Left lobe of liver (tissue), 2 donors: ENCODE measurements at regions not wholly inside any gene's neighbourhood (a gene's known extent, or its start where the extent isn't known, plus 50 kb on each side); places are given as distances from the start of the nearest gene placed in this dataset.

Experiments used
- ATAC-seq: fragments of 200-7000 bp; cut with Tn5 transposase; one replicate; pipeline ENCODE4 v1.9.1; 2020; ENCODE audit warnings: mild to moderate bottlenecking, moderate library complexity
- DNase-seq: peaks from one replicate; pipeline ENCODE4 v3.0.0-alpha.2; 2020; ENCODE audit warnings: low spot score
- donor health status: DM: no; HTN: no; CAD: no; lungs with moderate emphysema.
- donor health status: DM: no; HTN: yes; CAD: no.

GRCh38 chr12:77777274-77777673 lies 53.4 kb upstream of the NAV3 start:
- no peak for DNase-seq
- no peak for ATAC-seq

GRCh38 chr12:77774761-77775160 lies 55.9 kb upstream of the NAV3 start:
- ATAC-seq (no peak), DNase-seq (no peak)

- ATAC-seq (no peak), DNase-seq (no peak)
These were observed 57.9 kb upstream of the NAV3 start for GRCh38 chr12:77772676-77773298.

GRCh38 chr12:77768558-77768957 lies 62.1 kb upstream of the NAV3 start:
- ATAC-seq: no peak
- DNase-seq: no peak

- DNase-seq: no peak
- ATAC-seq: no peak
These were observed 62.8 kb upstream of the NAV3 start for GRCh38 chr12:77767756-77768343.

- DNase-seq: no peak
- ATAC-seq: no peak
These were observed 63.4 kb upstream of the NAV3 start for GRCh38 chr12:77767335-77767734.

GRCh38 chr12:77766224-77766623 lies 64.5 kb upstream of the NAV3 start:
- no peak for DNase-seq
- ATAC-seq: no peak

GRCh38 chr12:77761286-77761685 lies 69.4 kb upstream of the NAV3 start:
- DNase-seq: no peak
- no peak for ATAC-seq

GRCh38 chr12:77760271-77761025 lies 70.2 kb upstream of the NAV3 start:
- no peak for DNase-seq
- ATAC-seq: no peak

GRCh38 chr12:77754086-77754485 lies 76.6 kb upstream of the NAV3 start:
- DNase-seq (no peak), ATAC-seq (no peak)

GRCh38 chr12:77751939-77752338 lies 78.8 kb upstream of the NAV3 start:
- ATAC-seq (no peak), DNase-seq (no peak)

- no peak for ATAC-seq
- no peak for DNase-seq
These were observed 84.6 kb upstream of the NAV3 start for GRCh38 chr12:77746096-77746495.

GRCh38 chr12:77745624-77746023 lies 85.1 kb upstream of the NAV3 start:
- DNase-seq (no peak), ATAC-seq (no peak)

- ATAC-seq (no peak), DNase-seq (no peak)
These were observed 88.1 kb upstream of the NAV3 start for GRCh38 chr12:77742631-77743030.

GRCh38 chr12:77741974-77742517 lies 88.6 kb upstream of the NAV3 start:
- DNase-seq (no peak), ATAC-seq (no peak)

- no peak for DNase-seq
- ATAC-seq: no peak
These were observed 94.3 kb upstream of the NAV3 start for GRCh38 chr12:77736219-77736965.

GRCh38 chr12:77734214-77734883 lies 96.3 kb upstream of the NAV3 start:
- DNase-seq (no peak), ATAC-seq (no peak)

GRCh38 chr12:77728018-77728417 lies 102.7 kb upstream of the NAV3 start:
- ATAC-seq: no peak
- no peak for DNase-seq

GRCh38 chr12:77727442-77728001 lies 103.2 kb upstream of the NAV3 start:
- no peak for ATAC-seq
- DNase-seq: no peak

GRCh38 chr12:77725611-77726010 lies 105.1 kb upstream of the NAV3 start:
- ATAC-seq (no peak), DNase-seq (no peak)
